NCI-H2081 (cell line): ENCODE measurements at regions not wholly inside any gene's neighbourhood (a gene's known extent, or its start where the extent isn't known, plus 50 kb on each side); places are given as distances from the start of the nearest gene placed in this dataset.
A peak's percentile ranks its signal among the peaks of the same experiment; 100 is the strongest.

Source experiments
- DNase-seq, 2 experiments: peaks; one replicate each; lab custom pipeline; 2025; lab: John Stamatoyannopoulos, UW

DNA sequence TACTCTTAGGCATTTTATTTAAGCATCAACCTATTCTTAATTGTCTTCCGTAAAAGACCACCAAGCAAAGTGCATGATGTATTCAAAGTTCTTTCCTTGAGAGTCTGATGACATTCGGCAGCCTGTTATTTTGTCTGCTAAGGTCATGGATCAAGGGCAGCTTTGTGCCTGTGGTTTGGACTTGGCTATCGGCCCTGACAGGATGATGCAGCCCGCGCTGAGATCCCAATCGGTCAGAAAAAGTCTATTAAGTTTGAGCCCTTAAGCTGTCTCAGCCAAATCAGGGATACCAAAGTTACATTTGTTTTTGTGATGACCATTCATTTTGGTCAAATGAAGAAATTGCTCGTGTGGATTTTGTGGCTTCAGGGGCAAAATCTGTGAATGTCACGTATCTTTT, 718.9 kb upstream of the FANCL start:
- DNase-seq = no peak

GRCh38 chr2:58957188-58957840, 716.2 kb upstream of the FANCL start:
- no peak for DNase-seq

DNA sequence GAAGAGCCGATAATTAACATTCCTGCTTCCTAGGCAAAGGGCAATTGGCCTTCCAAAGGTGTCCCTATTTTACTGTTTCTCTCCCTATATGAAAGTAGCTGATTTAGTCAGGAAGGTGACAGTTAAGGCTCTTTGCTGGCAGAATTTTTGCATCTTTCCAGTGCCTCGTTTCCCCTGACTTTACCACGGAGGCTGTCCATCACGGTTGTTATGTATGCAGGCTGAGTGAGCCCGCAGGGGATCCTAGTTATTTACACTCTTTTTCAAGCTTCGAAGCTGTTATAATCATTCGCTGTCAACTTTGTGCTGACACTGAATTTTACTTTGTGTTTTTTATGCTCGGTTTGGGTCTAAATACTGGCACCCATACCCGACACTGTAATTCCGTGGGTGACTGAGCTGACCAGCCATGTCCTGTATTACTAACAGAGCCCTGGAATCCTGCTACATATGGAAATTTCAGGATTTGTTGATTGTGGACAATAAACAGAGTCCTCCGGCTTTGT, 713.8 kb upstream of the FANCL start:
- no peak for DNase-seq

DNA sequence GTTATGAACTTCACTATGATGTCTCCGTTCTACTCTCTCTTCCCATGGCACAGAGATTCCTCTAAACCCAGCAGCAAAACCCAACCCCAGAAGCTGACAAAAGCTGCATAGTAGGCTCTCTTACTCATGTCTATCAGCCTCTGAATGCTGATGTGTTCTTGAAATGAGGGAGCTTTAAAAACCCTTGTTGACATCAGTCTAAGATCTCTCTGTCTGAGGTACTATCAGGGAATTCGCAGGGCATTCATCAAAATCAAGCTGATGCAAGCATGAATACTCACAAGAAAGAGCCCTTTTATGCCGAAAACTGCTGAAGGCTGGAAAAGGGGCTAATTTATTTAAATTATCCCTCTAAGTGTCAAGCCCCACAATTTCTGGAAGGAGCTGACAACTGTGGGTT, 710.6 kb upstream of the FANCL start:
- DNase-seq = no peak

DNA sequence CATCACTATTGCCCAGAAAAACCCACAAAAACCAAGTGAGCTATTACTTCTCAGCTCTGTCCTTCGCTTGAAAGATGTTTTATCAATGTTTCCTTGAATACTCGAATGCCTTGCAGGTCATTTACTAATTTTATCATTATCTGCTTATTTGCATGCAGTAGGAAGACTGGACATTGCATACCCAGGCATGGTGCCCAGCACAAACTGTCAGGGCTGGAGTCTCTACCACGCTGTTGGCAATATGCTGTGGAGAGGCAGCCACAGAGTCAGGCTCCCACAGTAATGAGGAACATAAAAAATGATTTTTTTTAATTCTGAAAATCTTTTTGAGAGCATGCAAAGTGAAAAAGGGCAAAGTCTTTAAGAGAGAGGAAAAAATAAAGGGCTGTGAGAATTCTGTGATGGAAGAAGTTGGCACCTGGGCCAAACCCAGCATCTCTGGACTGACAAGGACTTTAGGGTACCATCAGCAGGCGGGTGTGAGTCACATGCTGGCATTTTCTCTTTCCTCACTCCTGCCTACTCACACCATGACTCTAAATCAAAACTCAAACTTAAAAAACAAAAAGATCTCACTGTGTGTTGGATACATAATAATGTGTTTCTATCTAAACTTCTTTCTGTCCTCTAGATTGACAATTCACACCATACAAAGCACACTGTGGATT, 709.8 kb upstream of the FANCL start:
- DNase-seq = no peak

- DNase-seq = no peak
Measured at GRCh38 chr2:58939388-58939787, 698.3 kb upstream of the FANCL start.

DNA sequence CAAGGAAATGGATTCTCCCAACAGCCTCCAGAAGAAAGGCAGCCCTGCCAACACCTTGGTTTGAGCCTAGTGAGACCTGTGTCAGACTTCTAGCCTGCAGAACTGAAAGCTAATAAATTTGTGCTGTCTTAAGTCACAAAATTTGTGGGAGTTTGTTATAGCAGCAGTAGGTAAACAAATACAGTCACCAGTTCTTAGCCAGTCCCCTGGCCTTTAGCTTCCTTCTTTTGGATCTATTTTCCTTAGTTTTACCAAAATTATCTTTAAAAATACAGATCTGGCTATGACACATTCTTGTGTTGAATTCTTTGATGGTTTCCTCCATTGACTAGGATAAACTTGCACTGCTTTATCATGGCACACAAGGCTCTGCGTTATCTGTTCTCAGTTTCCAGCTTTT, 697.9 kb upstream of the FANCL start:
- DNase-seq = no peak

GRCh38 chr2:58932801-58933200, 691.7 kb upstream of the FANCL start:
- no peak for DNase-seq

- DNase-seq = no peak
Measured at GRCh38 chr2:58930537-58930936, 689.4 kb upstream of the FANCL start.

DNA sequence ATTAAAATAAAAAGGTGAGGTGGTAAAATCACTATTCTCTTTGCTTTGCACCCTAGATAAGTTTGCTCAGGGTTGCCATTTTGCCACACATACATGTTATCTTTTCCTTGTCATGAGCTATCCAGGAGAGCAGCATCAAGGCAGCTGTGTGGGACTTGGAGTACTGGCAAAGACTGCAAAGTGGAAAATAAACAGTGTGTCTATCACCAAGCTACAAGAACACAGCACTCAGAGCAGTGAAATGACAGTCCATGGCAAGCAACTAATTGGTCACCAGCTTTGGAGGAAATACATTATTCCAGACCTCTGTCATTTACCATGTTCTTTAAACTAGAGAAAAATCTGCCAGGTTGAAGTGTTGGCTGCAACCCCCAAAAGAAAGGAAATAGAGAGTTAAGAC, 687.8 kb upstream of the FANCL start:
- DNase-seq = no peak

DNA sequence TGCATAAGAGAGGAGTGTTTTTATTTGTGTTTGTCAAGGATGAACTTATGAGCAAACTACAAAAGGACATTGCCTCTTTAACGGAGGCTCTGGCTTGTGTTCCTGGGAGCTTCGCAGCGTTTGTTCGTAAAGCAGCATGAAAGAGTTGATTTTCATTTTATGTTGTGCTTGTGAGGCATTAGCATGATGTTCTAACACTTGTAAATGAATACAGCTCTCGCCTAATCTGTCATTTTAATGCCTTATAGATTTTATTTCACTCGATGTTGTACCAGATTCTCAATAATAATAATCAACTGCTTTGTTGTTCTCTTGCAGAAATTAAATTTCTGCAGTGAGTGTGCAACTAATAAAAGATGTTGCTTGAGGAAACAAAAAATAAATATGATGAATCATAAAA, 687.3 kb upstream of the FANCL start:
- no peak for DNase-seq

DNA sequence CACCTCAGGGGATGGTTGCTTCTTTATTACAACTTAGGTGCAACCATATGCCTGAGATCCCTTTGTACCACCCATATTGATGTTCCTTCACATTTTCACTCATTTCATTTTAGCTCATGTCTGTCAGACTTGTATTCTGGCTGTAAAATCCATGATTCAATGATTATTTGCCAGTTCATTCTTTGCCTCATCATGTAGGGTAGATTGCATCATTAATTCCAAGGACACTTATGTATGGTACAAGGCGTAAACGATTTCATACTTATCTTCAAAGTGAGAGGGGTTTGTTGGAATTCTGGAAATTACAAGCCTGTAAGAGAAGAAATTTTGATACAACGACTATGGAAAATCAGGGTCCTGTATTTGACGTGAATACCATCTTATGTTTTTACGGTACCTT, 685.0 kb upstream of the FANCL start:
- no peak for DNase-seq

GRCh38 chr2:58925676-58926081, 684.6 kb upstream of the FANCL start:
- DNase-seq = no peak

GRCh38 chr2:58923869-58924268, 682.7 kb upstream of the FANCL start:
- DNase-seq = no peak

GRCh38 chr2:58922245-58922644, 681.1 kb upstream of the FANCL start:
- no peak for DNase-seq

GRCh38 chr2:58921676-58922075, 680.6 kb upstream of the FANCL start:
- no peak for DNase-seq

- no peak for DNase-seq
Measured at GRCh38 chr2:58920001-58920400, 678.9 kb upstream of the FANCL start.

DNA sequence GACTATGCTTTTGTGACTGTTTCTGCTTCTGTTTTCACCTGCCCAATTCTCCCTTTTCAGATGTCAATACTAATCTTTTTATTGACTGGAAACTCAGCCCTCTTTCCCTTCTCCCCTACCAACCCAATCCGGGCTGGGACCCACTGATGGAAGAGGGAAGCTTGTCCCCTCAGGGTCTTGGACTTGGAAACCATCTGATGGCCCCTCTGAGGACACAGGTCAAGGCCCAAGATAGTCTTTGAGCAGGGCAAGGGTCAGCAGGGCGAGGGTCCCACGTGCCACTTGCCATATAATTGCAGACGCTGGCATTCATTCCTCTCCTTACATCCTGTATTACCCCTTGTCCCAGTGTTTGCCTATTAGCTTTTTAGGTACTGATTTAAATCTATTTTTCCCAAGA, 678.2 kb upstream of the FANCL start:
- DNase-seq = no peak

DNA sequence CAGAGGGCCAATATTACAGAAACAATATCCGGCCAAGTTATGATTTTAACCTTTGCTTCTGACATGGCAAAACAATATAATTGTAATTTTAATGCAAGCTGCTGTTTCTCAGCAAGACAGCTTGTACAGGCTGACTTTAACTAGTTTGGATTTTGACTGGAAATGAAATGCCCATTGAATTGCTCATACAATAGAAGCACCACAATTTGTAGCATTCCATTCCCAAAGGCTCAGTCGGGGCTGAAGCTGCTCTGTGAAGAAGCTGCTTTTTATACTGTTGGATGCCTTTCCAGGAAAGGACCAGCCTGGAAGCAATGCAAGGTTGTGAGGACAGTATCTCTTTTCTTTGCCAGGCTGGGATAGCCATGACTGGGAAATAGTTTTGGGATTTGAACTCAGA, 677.0 kb upstream of the FANCL start:
- DNase-seq = no peak

DNA sequence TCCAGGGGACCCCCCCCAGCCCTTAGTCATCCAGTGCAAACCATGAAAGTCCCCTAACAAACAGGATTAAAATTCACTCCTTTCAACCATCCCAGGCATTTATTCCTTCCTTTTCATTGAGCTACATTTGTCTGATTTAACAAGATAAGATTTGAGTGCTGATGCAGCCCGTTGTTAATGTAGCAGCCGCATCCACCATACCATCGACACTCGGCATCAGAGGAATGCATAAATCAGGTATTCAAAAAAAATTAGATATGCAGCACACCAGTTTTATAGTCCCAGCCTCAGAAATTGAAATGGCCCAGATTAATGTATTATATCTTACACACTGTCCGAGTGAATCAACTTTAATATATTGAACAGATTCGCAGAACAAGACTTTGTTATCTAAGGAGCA, 676.5 kb upstream of the FANCL start:
- DNase-seq = no peak

DNA sequence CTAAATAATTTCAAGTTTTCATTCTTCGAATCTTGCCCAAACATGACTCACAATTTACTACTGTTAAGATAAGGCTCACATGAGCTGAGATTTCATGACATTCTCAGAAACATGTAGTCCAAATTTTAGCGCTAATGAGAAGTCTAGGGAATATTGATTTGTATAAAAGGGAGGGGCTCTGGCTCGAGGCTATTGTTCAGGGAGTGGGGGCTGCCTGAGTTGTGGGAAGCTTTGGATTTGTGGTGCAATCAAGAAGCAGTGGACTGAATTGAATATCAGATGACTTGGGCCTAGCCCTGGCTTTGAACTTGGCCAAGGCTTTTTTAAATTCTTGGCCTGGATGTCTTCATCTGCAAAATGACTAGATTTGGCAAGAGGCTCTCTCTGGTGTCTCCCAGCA, 674.9 kb upstream of the FANCL start:
- DNase-seq = no peak

- DNase-seq = no peak
Measured at GRCh38 chr2:58914733-58915505, 673.8 kb upstream of the FANCL start.

- DNase-seq = peak; percentile 80 to 90
Measured at GRCh38 chr2:58913082-58913726, 672.1 kb upstream of the FANCL start.
